ENCODE measurements at regions not wholly inside any gene's neighbourhood (a gene's known extent, or its start where the extent isn't known, plus 50 kb on each side); places are given as distances from the start of the nearest gene placed in this dataset.

GRCh38 chr12:127445581-127446139 lies 821.3 kb upstream of the TMEM132C start:
- H3K27ac ChIP-seq: no peak overlapping the region
- TF ChIP-seq, protein P1, sequence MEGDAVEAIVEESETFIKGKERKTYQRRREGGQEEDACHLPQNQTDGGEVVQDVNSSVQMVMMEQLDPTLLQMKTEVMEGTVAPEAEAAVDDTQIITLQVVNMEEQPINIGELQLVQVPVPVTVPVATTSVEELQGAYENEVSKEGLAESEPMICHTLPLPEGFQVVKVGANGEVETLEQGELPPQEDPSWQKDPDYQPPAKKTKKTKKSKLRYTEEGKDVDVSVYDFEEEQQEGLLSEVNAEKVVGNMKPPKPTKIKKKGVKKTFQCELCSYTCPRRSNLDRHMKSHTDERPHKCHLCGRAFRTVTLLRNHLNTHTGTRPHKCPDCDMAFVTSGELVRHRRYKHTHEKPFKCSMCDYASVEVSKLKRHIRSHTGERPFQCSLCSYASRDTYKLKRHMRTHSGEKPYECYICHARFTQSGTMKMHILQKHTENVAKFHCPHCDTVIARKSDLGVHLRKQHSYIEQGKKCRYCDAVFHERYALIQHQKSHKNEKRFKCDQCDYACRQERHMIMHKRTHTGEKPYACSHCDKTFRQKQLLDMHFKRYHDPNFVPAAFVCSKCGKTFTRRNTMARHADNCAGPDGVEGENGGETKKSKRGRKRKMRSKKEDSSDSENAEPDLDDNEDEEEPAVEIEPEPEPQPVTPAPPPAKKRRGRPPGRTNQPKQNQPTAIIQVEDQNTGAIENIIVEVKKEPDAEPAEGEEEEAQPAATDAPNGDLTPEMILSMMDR (IDR thresholded peaks at IDR 0.05): no peak
- no peak for TF ChIP-seq ZFX (IDR thresholded peaks at IDR 0.05; ENCODE audit: borderline replicate concordance)

DNA sequence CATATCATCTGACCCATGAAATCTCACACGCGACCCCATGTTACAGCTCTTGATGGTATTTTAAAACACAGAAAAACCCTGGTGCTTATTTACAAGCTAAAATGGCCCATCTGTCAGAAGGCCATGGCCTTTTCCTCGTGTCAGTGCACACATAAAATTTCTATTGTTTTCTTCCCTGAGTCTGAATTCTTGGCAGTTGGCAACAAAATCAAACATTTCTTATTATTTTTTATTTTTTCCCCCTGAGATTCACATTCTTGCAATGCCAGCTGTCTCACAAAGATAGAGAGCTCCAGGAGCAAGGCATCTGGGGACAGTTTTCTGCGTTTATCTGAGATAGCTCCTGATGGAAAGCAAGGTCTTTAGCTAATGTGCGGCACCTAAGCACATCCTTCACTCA lies 818.1 kb upstream of the TMEM132C start:
- TF ChIP-seq ZFX (IDR thresholded peaks at IDR 0.05; ENCODE audit: borderline replicate concordance): no peak
- TF ChIP-seq, protein P1 (IDR thresholded peaks at IDR 0.05): no peak
- H3K27ac ChIP-seq: no peak overlapping the region

DNA sequence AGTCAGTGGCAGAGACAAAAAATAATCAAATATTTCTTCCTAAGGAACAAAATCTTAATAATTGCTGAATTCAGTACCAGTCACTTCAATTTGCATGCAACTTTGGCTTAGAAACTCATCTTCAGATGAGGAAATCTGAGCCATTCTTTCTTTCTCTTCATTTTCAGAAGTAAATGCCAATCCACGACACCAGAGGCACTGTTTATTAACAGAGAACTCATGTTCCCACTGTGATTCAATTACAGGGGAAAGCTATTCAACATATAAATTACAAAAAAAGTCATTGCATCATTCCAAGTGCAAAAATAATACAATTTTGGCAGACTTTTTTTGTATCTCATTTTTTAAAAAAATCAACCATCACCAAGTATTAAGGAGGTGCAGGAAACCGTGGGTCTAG lies 816.1 kb upstream of the TMEM132C start:
- no peak overlapping the region for H3K27ac ChIP-seq
- TF ChIP-seq, protein P1 (IDR thresholded peaks at IDR 0.05): no peak
- TF ChIP-seq ZFX (IDR thresholded peaks at IDR 0.05; ENCODE audit: borderline replicate concordance): no peak

DNA sequence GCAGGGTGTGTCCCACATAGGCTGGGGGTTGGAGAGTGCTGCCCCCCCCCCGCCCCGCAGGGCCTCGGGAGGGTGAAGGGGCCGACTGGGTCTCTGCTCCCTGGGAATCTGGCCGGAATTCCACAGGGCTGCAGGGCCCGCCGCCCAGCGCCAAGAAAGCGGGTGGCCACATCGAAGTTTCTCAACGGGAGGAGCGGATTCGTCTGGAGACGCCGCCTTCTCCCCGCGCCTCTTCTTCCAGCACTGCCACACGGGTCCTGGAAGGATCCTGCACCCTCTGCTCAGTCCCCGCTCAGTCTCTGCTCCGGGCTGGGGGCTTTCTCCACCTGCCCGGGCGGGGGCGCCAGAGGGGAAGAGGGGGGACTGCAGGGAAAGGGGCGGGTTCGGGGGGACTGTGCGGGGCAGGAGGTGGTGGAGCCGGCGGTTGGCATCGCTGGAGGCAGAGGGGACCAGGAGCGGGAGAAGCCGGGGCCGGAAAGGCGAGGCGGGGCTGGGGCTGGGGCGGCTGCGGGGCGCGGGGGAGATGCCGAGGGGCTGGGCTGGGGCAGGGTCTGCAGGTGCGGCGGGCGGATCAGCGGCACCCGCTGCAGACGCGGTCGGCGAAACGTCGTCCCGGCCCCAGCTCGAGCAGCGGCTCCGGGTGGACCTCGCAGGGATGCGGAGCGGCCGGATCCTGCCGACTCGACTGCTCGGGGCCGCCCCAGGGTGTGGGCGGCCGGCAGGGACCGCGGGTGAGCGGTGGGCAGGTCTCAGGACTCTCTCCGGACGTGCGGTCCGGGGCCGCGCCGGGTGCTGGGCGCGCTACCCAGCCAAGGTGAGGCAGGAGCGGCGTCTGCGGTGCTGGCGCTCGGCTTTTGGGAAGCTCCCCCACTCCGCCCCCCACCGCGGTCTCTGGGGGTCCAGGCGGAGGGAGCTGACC lies 811.4 kb upstream of the TMEM132C start:
- H3K27ac ChIP-seq: no peak overlapping the region
- no peak for TF ChIP-seq ZFX (IDR thresholded peaks at IDR 0.05; ENCODE audit: borderline replicate concordance)
- TF ChIP-seq, protein P1 (IDR thresholded peaks at IDR 0.05): peak; percentile 13; the same call in 1 of the 2 replicates

DNA sequence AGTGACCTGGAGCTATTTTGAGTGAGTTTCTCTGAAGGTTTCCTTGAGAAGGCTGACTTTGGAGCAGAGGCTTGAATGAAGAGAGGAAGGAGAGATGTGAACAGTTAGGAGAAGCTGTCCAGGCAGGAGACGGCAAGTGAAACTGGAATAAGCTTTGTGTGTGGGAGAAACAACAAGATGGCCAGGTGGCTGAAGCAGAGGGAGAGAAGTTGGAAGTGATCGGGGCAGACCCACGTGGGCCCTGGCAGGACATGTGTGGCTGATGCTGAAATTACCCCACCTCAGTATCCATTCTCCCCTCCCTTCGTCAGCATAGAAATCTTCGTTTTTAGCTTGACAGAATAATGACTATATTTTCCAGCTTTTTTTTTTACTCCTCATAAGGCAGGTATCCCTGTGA lies 809.2 kb upstream of the TMEM132C start:
- H3K27ac ChIP-seq: no peak overlapping the region
- TF ChIP-seq, protein P1 (IDR thresholded peaks at IDR 0.05): no peak
- no peak for TF ChIP-seq ZFX (IDR thresholded peaks at IDR 0.05; ENCODE audit: borderline replicate concordance)

GRCh38 chr12:127459166-127459565 lies 807.8 kb upstream of the TMEM132C start:
- TF ChIP-seq ZFX (IDR thresholded peaks at IDR 0.05; ENCODE audit: borderline replicate concordance): no peak
- TF ChIP-seq, protein P1 (IDR thresholded peaks at IDR 0.05): no peak

DNA sequence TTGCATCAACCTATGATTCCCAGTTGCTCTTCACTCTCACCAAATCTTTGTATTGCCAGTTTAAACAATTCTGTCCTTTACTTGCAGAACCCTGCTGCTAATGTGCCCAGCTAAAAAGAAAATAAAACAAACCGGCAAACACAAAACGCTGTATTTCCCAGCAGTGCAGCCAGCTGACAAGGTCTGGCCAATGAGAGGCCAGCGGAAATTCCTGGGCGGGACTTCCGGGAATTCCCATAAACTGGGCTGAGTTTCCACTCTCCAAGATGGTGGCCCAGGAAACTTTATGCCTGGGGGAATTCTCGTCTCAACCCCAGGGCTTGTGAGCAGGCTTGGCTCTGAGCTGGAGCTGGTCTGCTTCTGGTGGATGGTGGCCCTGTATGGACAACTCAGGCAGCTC lies 807.3 kb upstream of the TMEM132C start:
- no peak overlapping the region for H3K27ac ChIP-seq
- TF ChIP-seq ZFX (IDR thresholded peaks at IDR 0.05; ENCODE audit: borderline replicate concordance): no peak
- TF ChIP-seq, protein P1 (IDR thresholded peaks at IDR 0.05): no peak

More at GRCh38 chr12:127459166-127459565, 807.8 kb upstream of the TMEM132C start:
- H3K27ac ChIP-seq: no peak overlapping the region
